IMR-90 (cell line): ENCODE measurements at regions not wholly inside any gene's neighbourhood (a gene's known extent, or its start where the extent isn't known, plus 50 kb on each side); places are given as distances from the start of the nearest gene placed in this dataset.
A peak's percentile ranks its signal among the peaks of the same experiment; 100 is the strongest.

ENCODE experiments used
- ATAC-seq: fragments of 200-7000 bp; cut with Tn5 transposase; 2 replicates; pipeline ENCODE4 v1.9.1; 2020; ENCODE audit warnings: low read depth, mild to moderate bottlenecking, moderate library complexity
- BruUV-seq: library from RNA; stranded (reverse); fragments of 400-500 nt; replicated peaks from 2 replicates; lab custom pipeline; 2021; lab: Mats Ljungman, UMichigan
- CTCF ChIA-PET: fragments of 300-600 bp; formaldehyde crosslinking; extraction: SDS; loops from one replicate; lab custom pipeline; 2021; ENCODE audit warnings: antibody characterized with exemption; lab: Yijun Ruan, JAX
- POLR2A ChIA-PET: fragments of 300-600 bp; sonication (Branson Sonifier 250); formaldehyde crosslinking; loops from one replicate; lab custom pipeline; 2022; ENCODE audit warnings: antibody characterized with exemption; ENCODE audit not compliant: unreplicated experiment; lab: Charles Lee
- DNase-seq: peaks from one replicate; pipeline ENCODE4 v3.0.0; 2013
- H2AFZ ChIP-seq: replicated peaks from 2 replicates; pipeline ENCODE3; 2013; ENCODE audit warnings: low read length, mild to moderate bottlenecking; ENCODE audit not compliant: poor library complexity
- H2AK5ac ChIP-seq: 2 replicates; pipeline ENCODE4 v1.6.1; 2013; ENCODE audit warnings: low read depth, low read length, inconsistent platforms
- H2AK9ac ChIP-seq: replicated peaks from 2 replicates; pipeline ENCODE3; 2013; ENCODE audit warnings: mild to moderate bottlenecking, low read depth, low read length, moderate library complexity; ENCODE audit not compliant: poor library complexity
- H2BK120ac ChIP-seq: 2 replicates; pipeline ENCODE4 v1.6.1; 2013; ENCODE audit warnings: low read depth, low read length, inconsistent platforms
- H2BK15ac ChIP-seq: 3 replicates; pipeline ENCODE4 v1.6.1; 2013; ENCODE audit warnings: low read depth, low read length, inconsistent platforms
- H2BK20ac ChIP-seq: 2 replicates; pipeline ENCODE4 v1.6.1; 2013; ENCODE audit warnings: low read depth, mild to moderate bottlenecking, inconsistent platforms, low read length, moderate library complexity
- H2BK5ac ChIP-seq: 2 replicates; pipeline ENCODE4 v1.6.1; 2013; ENCODE audit warnings: mild to moderate bottlenecking, low read depth, low read length, inconsistent platforms; ENCODE audit not compliant: poor library complexity, severe bottlenecking
- H3K14ac ChIP-seq: replicated peaks from 2 replicates; pipeline ENCODE4 v1.6.1; 2013; ENCODE audit warnings: low read depth, low read length, inconsistent platforms
- H3K18ac ChIP-seq: 2 replicates; pipeline ENCODE4 v1.6.1; 2013; ENCODE audit warnings: low read depth, low read length, control low read depth
- H3K23ac ChIP-seq: 2 replicates; pipeline ENCODE4 v1.6.1; 2013; ENCODE audit warnings: low read depth, low read length, inconsistent platforms
- H3K27ac ChIP-seq: 2 replicates; pipeline ENCODE4 v1.5.1; 2013; ENCODE audit warnings: mild to moderate bottlenecking, control low read depth, low read length; ENCODE audit not compliant: insufficient read depth
- H3K27me3 ChIP-seq: 2 replicates; pipeline ENCODE4 v1.6.1; 2013; ENCODE audit warnings: low read length; ENCODE audit not compliant: control insufficient read depth, insufficient read depth
- H3K36me3 ChIP-seq: 2 replicates; pipeline ENCODE4 v1.6.1; 2013; ENCODE audit warnings: low read length, mixed read lengths; ENCODE audit not compliant: control insufficient read depth, insufficient read depth
- H3K4ac ChIP-seq: 2 replicates; pipeline ENCODE4 v1.6.1; 2013; ENCODE audit warnings: low read depth, low read length, inconsistent platforms
- H3K4me1 ChIP-seq: 2 replicates; pipeline ENCODE4 v1.6.1; 2013; ENCODE audit warnings: low read length, mixed read lengths; ENCODE audit not compliant: control insufficient read depth, insufficient read depth
- H3K4me2 ChIP-seq: 2 replicates; pipeline ENCODE4 v1.6.1; 2013; ENCODE audit warnings: low read depth, mild to moderate bottlenecking, control low read depth, low read length, moderate library complexity
- H3K4me3 ChIP-seq: 2 replicates; pipeline ENCODE4 v1.5.1; 2013; ENCODE audit warnings: low read depth, mild to moderate bottlenecking, control low read depth, low read length, moderate library complexity; ENCODE audit not compliant: insufficient read depth
- H3K56ac ChIP-seq: 2 replicates; pipeline ENCODE4 v1.6.1; 2013; ENCODE audit warnings: low read length, inconsistent platforms; ENCODE audit not compliant: insufficient read depth; ENCODE audit errors: extremely low read depth
- H3K79me1 ChIP-seq, 2 experiments: 2 replicates each; pipeline ENCODE4 v1.6.1; 2013; ENCODE audit warnings: low read length in 2 of 2, inconsistent platforms in 1 of 2, low read depth in 1 of 2
- H3K9ac ChIP-seq: 2 replicates; pipeline ENCODE4 v1.6.1; 2013; ENCODE audit warnings: low read depth, low read length, control low read depth
- H3K9me1 ChIP-seq: 2 replicates; pipeline ENCODE4 v1.6.1; 2013; ENCODE audit warnings: low read length, inconsistent platforms; ENCODE audit not compliant: insufficient read depth
- H3K9me3 ChIP-seq: 2 replicates; pipeline ENCODE4 v1.6.1; 2013; ENCODE audit warnings: low read length; ENCODE audit not compliant: control insufficient read depth, insufficient read depth
- H4K20me1 ChIP-seq: 2 replicates; pipeline ENCODE4 v1.6.1; 2013; ENCODE audit warnings: low read length, inconsistent platforms; ENCODE audit not compliant: insufficient read depth
- H4K5ac ChIP-seq: 2 replicates; pipeline ENCODE4 v1.6.1; 2013; ENCODE audit warnings: mild to moderate bottlenecking, low read depth, low read length, control low read depth
- H4K8ac ChIP-seq, 2 experiments: 2 replicates each; pipeline ENCODE4 v1.6.1; 2013; ENCODE audit warnings: low read depth in 2 of 2, low read length in 2 of 2, control low read depth in 1 of 2, inconsistent platforms in 1 of 2
- H4K91ac ChIP-seq: 2 replicates; pipeline ENCODE4 v1.6.1; 2013; ENCODE audit warnings: low read depth, low read length, inconsistent platforms; ENCODE audit not compliant: insufficient read depth
- BHLHE40 ChIP-seq: fragments of 150-350 bp; IDR thresholded peaks from 2 replicates; pipeline ENCODE4 v1.6.1; 2016; ENCODE audit warnings: mild to moderate bottlenecking, low read depth, low read length
- CEBPB ChIP-seq: IDR thresholded peaks from 2 replicates; pipeline ENCODE4 v1.6.1; 2012; ENCODE audit warnings: low read depth, low read length, improper control_type of control experiment
- CHD1 ChIP-seq: IDR thresholded peaks from 2 replicates; pipeline ENCODE4 v1.6.1; 2012; ENCODE audit warnings: low read depth, low read length, improper control_type of control experiment
- FOS ChIP-seq: fragments of 150-350 bp; IDR thresholded peaks from 2 replicates; pipeline ENCODE4 v1.6.1; 2016; ENCODE audit warnings: low read depth, low read length
- MAFK ChIP-seq: IDR thresholded peaks from 2 replicates; pipeline ENCODE4 v1.6.1; 2012; ENCODE audit warnings: low read depth, low read length, improper control_type of control experiment
- MAZ ChIP-seq: IDR thresholded peaks from 2 replicates; pipeline ENCODE4 v1.6.1; 2012; ENCODE audit warnings: low read depth, mild to moderate bottlenecking, low read length, improper control_type of control experiment, moderate library complexity, borderline replicate concordance
- MXI1 ChIP-seq: IDR thresholded peaks from 2 replicates; pipeline ENCODE4 v1.6.1; 2012; ENCODE audit warnings: low read depth, mild to moderate bottlenecking, low read length, moderate library complexity, borderline replicate concordance
- NFE2L2 ChIP-seq: fragments of 150-350 bp; IDR thresholded peaks from 2 replicates; pipeline ENCODE4 v1.6.1; 2016; ENCODE audit warnings: low read depth, mild to moderate bottlenecking, low read length
- POLR2A ChIP-seq: IDR thresholded peaks from 2 replicates; pipeline ENCODE4 v1.6.1; 2012; ENCODE audit warnings: mild to moderate bottlenecking, low read depth, low read length
- RAD21 ChIP-seq: IDR thresholded peaks from 2 replicates; pipeline ENCODE4 v1.6.1; 2012; ENCODE audit warnings: low read length, improper control_type of control experiment
- RCOR1 ChIP-seq: IDR thresholded peaks from 2 replicates; pipeline ENCODE4 v1.6.1; 2012; ENCODE audit warnings: mild to moderate bottlenecking, low read length, improper control_type of control experiment; ENCODE audit not compliant: insufficient replicate concordance
- RFX5 ChIP-seq: IDR thresholded peaks from 2 replicates; pipeline ENCODE4 v1.8.0; 2012; ENCODE audit warnings: low read depth, mild to moderate bottlenecking, low read length, moderate library complexity
- SMC3 ChIP-seq: fragments of 150-350 bp; IDR thresholded peaks from 2 replicates; pipeline ENCODE4 v1.6.1; 2016; ENCODE audit warnings: low read depth, mild to moderate bottlenecking, antibody characterized with exemption, low read length, moderate library complexity
- WGBS, 2 experiments: methylation state at CpG; one replicate each; pipeline versions ENCODE4 v1.1.5 to v1.1.7; 2013; ENCODE audit warnings: missing lambda C conversion rate in 2 of 2; ENCODE audit not compliant: insufficient read length in 1 of 2; ENCODE audit errors: extremely low coverage in 2 of 2; 5-methylcytosine and 5-hydroxymethylcytosine counted together
- dilution Hi-C: fragments of 300-500 bp; cut with HindIII; formaldehyde crosslinking; loops from one replicate; pipeline ENCODE4 v1.14.3; 2018; ENCODE audit warnings: low sequenced_read_pairs; ENCODE audit not compliant: unreplicated experiment
- in situ Hi-C: fragments of 300-500 bp; cut with MboI; formaldehyde crosslinking; loops from 3 replicates; pipeline ENCODE4 v1.14.3; 2019; ENCODE audit warnings: low sequenced_read_pairs, inconsistent platforms, mixed read lengths
- intact Hi-C: fragments of 100-400 bp; cut with micrococcal nuclease; formaldehyde crosslinking; loops from 2 replicates; pipeline ENCODE4 v1.10.0; 2022
- TF ChIP-seq, protein P1 (sequence below): fragments of 150-350 bp; IDR thresholded peaks from 2 replicates; pipeline ENCODE4 v1.6.1; 2016; ENCODE audit warnings: low read depth, mild to moderate bottlenecking, low read length, moderate library complexity, borderline replicate concordance
- TF ChIP-seq, protein P2 (sequence below): conservative IDR thresholded peaks from 2 replicates; pipeline ENCODE4 v1.5.1; 2012; ENCODE audit warnings: mild to moderate bottlenecking, low read depth, low read length, improper control_type of control experiment
- TF ChIP-seq, protein P3 (sequence below): fragments of 150-350 bp; IDR thresholded peaks from 2 replicates; pipeline ENCODE4 v1.6.1; 2017; ENCODE audit warnings: mild to moderate bottlenecking, antibody characterized with exemption, low read length, low read depth

DNA sequence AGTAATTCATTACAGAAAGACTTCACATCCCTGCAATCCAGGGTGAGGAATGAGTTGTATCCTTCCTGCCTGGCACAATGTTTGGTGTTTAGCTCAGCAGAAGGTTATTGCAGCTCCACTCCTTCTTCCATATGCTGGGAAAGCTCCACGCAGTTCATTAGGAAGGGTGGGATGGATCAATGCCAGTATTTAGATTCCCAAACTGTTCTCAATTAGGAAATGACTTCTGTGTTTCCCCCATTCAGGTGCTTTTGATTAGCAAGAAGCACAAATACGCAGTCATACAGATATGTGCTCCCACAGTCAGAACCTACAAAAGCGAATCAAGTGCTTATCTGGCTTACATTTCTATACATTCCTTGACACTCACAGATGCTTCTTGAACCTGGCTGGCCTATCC is 340.6 kb downstream of the NYAP2 start:
- dilution Hi-C loops = no loop called here
- DNase-seq (peak; percentile 29), ATAC-seq (no peak)
- Histone ChIP-seq H3K18ac (no peak overlapping the region), H2BK5ac (no peak overlapping the region), H3K56ac (no peak overlapping the region), H3K36me3 (no peaks in the 10 kb centered on the region), H3K4me1 (peaks cover 2% of the 10 kb centered on the region), H2AK5ac (no peak overlapping the region), H2AK9ac (no peak overlapping the region), H2BK120ac (no peak overlapping the region), H3K4me3 (no peak overlapping the region), H3K9me3 (no peaks in the 10 kb centered on the region), H3K4me2 (no peak overlapping the region), H4K5ac (no peak overlapping the region), H3K14ac (no peak overlapping the region), H4K20me1 (no peaks in the 10 kb centered on the region), H2BK20ac (no peak overlapping the region), H4K8ac (no peak overlapping the region), H2BK15ac (no peak overlapping the region), H3K9me1 (peaks cover 6% of the 10 kb centered on the region; the same call in 1 of the 2 replicates), H3K23ac (no peak overlapping the region), H3K79me1 (no peaks in the 10 kb centered on the region), H3K27ac (no peak overlapping the region), H3K27me3 (no peaks in the 10 kb centered on the region), H4K91ac (no peak overlapping the region), H3K4ac (no peak overlapping the region), H3K9ac (no peak overlapping the region), H2AFZ (no peak overlapping the region)
- in situ Hi-C loops = no loop called here
- TF ChIP-seq MAFK (no peak), SMC3 (no peak), NFE2L2 (no peak), RAD21 (no peak), CEBPB (no peak), BHLHE40 (no peak), MAZ (no peak), MXI1 (no peak), FOS (no peak), RFX5 (no peak), CHD1 (no peak), RCOR1 (no peak), POLR2A (no peak)
- TF ChIP-seq, protein P1, sequence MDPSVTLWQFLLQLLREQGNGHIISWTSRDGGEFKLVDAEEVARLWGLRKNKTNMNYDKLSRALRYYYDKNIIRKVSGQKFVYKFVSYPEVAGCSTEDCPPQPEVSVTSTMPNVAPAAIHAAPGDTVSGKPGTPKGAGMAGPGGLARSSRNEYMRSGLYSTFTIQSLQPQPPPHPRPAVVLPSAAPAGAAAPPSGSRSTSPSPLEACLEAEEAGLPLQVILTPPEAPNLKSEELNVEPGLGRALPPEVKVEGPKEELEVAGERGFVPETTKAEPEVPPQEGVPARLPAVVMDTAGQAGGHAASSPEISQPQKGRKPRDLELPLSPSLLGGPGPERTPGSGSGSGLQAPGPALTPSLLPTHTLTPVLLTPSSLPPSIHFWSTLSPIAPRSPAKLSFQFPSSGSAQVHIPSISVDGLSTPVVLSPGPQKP = no peak
- TF ChIP-seq, protein P2, sequence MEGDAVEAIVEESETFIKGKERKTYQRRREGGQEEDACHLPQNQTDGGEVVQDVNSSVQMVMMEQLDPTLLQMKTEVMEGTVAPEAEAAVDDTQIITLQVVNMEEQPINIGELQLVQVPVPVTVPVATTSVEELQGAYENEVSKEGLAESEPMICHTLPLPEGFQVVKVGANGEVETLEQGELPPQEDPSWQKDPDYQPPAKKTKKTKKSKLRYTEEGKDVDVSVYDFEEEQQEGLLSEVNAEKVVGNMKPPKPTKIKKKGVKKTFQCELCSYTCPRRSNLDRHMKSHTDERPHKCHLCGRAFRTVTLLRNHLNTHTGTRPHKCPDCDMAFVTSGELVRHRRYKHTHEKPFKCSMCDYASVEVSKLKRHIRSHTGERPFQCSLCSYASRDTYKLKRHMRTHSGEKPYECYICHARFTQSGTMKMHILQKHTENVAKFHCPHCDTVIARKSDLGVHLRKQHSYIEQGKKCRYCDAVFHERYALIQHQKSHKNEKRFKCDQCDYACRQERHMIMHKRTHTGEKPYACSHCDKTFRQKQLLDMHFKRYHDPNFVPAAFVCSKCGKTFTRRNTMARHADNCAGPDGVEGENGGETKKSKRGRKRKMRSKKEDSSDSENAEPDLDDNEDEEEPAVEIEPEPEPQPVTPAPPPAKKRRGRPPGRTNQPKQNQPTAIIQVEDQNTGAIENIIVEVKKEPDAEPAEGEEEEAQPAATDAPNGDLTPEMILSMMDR = no peak
- TF ChIP-seq, protein P3, sequence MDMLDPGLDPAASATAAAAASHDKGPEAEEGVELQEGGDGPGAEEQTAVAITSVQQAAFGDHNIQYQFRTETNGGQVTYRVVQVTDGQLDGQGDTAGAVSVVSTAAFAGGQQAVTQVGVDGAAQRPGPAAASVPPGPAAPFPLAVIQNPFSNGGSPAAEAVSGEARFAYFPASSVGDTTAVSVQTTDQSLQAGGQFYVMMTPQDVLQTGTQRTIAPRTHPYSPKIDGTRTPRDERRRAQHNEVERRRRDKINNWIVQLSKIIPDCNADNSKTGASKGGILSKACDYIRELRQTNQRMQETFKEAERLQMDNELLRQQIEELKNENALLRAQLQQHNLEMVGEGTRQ = no peak
- intact Hi-C loops = no loop called here
- CTCF ChIA-PET = no interaction called here
- WGBS, 2 experiments = no CpG with 5 or more reads among the region's 3 CpGs
- POLR2A ChIA-PET = no interaction called here
- BruUV-seq = no TSS peak
